Choroid plexus epithelial cell (primary cell): ENCODE measurements at regions not wholly inside any gene's neighbourhood (a gene's known extent, or its start where the extent isn't known, plus 50 kb on each side); places are given as distances from the start of the nearest gene placed in this dataset.

ENCODE experiments used
- DNase-seq: peaks from one replicate; pipeline ENCODE4 v3.0.0-alpha.2; 2010; ENCODE audit warnings: low read depth
- H3K4me3 ChIP-seq: 2 replicates; pipeline ENCODE4 v1.5.1; 2011; ENCODE audit warnings: low read depth, mild to moderate bottlenecking, control low read depth, low read length, moderate library complexity
- CTCF ChIP-seq: conservative IDR thresholded peaks from 2 replicates; pipeline ENCODE4 v1.5.1; 2011; ENCODE audit warnings: low read depth, mild to moderate bottlenecking, control low read depth, inconsistent platforms, low read length, moderate library complexity

GRCh38 chr1:90480271-90480835 lies 236.7 kb downstream of the BARHL2 start:
- no peak for DNase-seq
- H3K4me3 ChIP-seq: no peak overlapping the region
- TF ChIP-seq CTCF: no peak

GRCh38 chr1:90476994-90477393 lies 240.1 kb downstream of the BARHL2 start:
- no peak for TF ChIP-seq CTCF

GRCh38 chr1:90476411-90476810 lies 240.7 kb downstream of the BARHL2 start:
- no peak for DNase-seq
- H3K4me3 ChIP-seq: no peak overlapping the region
- TF ChIP-seq CTCF: no peak

More at GRCh38 chr1:90476994-90477393, 240.1 kb downstream of the BARHL2 start:
- no peak overlapping the region for H3K4me3 ChIP-seq
- DNase-seq: no peak

GRCh38 chr1:90475631-90476030 lies 241.5 kb downstream of the BARHL2 start:
- H3K4me3 ChIP-seq: no peak overlapping the region
- TF ChIP-seq CTCF: peak; percentile 48
- peak; percentile 39 for DNase-seq

DNA sequence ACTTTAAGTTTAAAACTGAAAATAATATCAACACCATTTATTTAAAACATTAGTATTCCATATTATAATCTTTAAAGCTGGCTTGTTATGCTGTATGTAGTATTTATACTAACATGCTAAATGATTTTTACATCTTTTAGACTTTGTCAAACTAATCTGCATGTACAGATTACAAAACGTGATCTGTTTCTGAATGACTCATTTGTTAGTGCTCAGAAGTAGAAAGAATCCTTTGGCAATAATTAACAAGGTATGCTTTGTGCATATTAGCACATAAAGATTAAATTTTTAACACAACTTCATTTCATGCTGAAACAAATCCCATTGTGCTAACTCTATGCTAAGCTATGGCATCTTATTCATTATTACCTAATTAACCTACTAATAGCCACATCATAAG lies 242.4 kb downstream of the BARHL2 start:
- no peak overlapping the region for H3K4me3 ChIP-seq
- no peak for TF ChIP-seq CTCF
- no peak for DNase-seq

- no peak for TF ChIP-seq CTCF
- H3K4me3 ChIP-seq: no peak overlapping the region
- DNase-seq: no peak
These were observed 242.9 kb downstream of the BARHL2 start for GRCh38 chr1:90474158-90474557.

DNA sequence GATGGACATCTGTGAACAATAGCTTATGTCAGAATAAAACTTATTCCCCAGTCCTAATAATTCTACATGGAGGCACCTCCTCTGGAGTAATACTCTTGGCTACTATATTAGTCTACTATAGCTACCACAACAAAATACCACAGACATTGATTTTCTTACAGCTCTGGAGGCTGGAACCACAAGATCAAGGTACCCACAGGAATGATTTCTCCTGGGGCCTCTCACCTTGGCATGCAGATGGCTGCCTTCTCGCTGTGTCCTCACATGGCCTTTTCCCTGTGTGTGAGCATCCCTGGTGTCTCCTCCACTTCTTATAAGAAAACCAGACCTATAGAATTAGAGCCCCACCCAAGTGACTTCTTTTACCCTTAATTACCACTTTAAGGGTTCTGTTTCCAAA lies 244.3 kb downstream of the BARHL2 start:
- no peak for DNase-seq
- no peak for TF ChIP-seq CTCF
- no peak overlapping the region for H3K4me3 ChIP-seq
